ENCODE measurements at regions not wholly inside any gene's neighbourhood (a gene's known extent, or its start where the extent isn't known, plus 50 kb on each side); places are given as distances from the start of the nearest gene placed in this dataset.

GRCh38 chr5:166679331-166679730 lies 1612.1 kb upstream of the WWC1 start:
- TF ChIP-seq CTCF (IDR thresholded peaks at IDR 0.05) = no peak
- no peaks in the 10 kb centered on the region for H3K9me3 ChIP-seq
- no peaks in the 10 kb centered on the region for H3K36me3 ChIP-seq
- no peak for DNase-seq (ENCODE audit: low spot score)
- no peak overlapping the region for H3K4me3 ChIP-seq
- no peaks in the 10 kb centered on the region for H3K4me1 ChIP-seq
- H3K27ac ChIP-seq = no peak overlapping the region
- H3K27me3 ChIP-seq = no peaks in the 10 kb centered on the region

GRCh38 chr5:166695326-166695725 lies 1596.1 kb upstream of the WWC1 start:
- no peaks in the 10 kb centered on the region for H3K9me3 ChIP-seq
- TF ChIP-seq CTCF (IDR thresholded peaks at IDR 0.05) = no peak
- no peak overlapping the region for H3K27ac ChIP-seq
- H3K27me3 ChIP-seq = no peaks in the 10 kb centered on the region
- DNase-seq (ENCODE audit: low spot score) = no peak
- no peaks in the 10 kb centered on the region for H3K36me3 ChIP-seq
- H3K4me1 ChIP-seq = no peaks in the 10 kb centered on the region
- no peak overlapping the region for H3K4me3 ChIP-seq

GRCh38 chr5:166708291-166708690 lies 1583.2 kb upstream of the WWC1 start:
- DNase-seq (ENCODE audit: low spot score) = no peak
- no peaks in the 10 kb centered on the region for H3K9me3 ChIP-seq
- H3K27ac ChIP-seq = no peak overlapping the region
- H3K4me3 ChIP-seq = no peak overlapping the region
- no peaks in the 10 kb centered on the region for H3K27me3 ChIP-seq
- H3K36me3 ChIP-seq = no peaks in the 10 kb centered on the region
- no peak for TF ChIP-seq CTCF (IDR thresholded peaks at IDR 0.05)
- H3K4me1 ChIP-seq = peaks cover 0 to 5% of the 10 kb centered on the region in 2 donors

GRCh38 chr5:166709691-166710090 lies 1581.8 kb upstream of the WWC1 start:
- H3K27ac ChIP-seq = no peak overlapping the region
- no peak overlapping the region for H3K4me3 ChIP-seq
- no peaks in the 10 kb centered on the region for H3K9me3 ChIP-seq
- DNase-seq (ENCODE audit: low spot score) = no peak
- no peaks in the 10 kb centered on the region for H3K36me3 ChIP-seq
- TF ChIP-seq CTCF (IDR thresholded peaks at IDR 0.05) = no peak
- H3K27me3 ChIP-seq = no peaks in the 10 kb centered on the region
- peaks cover 0 to 5% of the 10 kb centered on the region in 2 donors for H3K4me1 ChIP-seq

GRCh38 chr5:166710271-166710670 lies 1581.2 kb upstream of the WWC1 start:
- no peaks in the 10 kb centered on the region for H3K27me3 ChIP-seq

More at GRCh38 chr5:166710271-166710670, 1581.2 kb upstream of the WWC1 start:
- Histone ChIP-seq H3K36me3 (no peaks in the 10 kb centered on the region), H3K4me3 (no peak overlapping the region), H3K4me1 (peaks cover 0 to 5% of the 10 kb centered on the region in 2 donors), H3K27ac (no peak overlapping the region), H3K9me3 (no peaks in the 10 kb centered on the region)
- no peak for DNase-seq (ENCODE audit: low spot score)
- no peak for TF ChIP-seq CTCF (IDR thresholded peaks at IDR 0.05)
